Astrocyte of the spinal cord (primary cell): ENCODE measurements at regions not wholly inside any gene's neighbourhood (a gene's known extent, or its start where the extent isn't known, plus 50 kb on each side); places are given as distances from the start of the nearest gene placed in this dataset.

Experiments
- DNase-seq: peaks from one replicate; pipeline ENCODE4 v3.0.0; 2011; ENCODE audit warnings: low read depth, low spot score
- H3K4me3 ChIP-seq: 2 replicates; pipeline ENCODE4 v1.5.1; 2011; ENCODE audit warnings: low read depth, mild to moderate bottlenecking, low read length, moderate library complexity
- CTCF ChIP-seq: IDR thresholded peaks from 2 replicates; pipeline ENCODE4 v1.5.1; 2012; ENCODE audit warnings: low read depth, mild to moderate bottlenecking, low read length, inconsistent platforms
- in situ Hi-C: cut with HindIII; loops from 2 replicates; pipeline ENCODE4 v1.10.0; 2017; ENCODE audit warnings: low sequenced_read_pairs

DNA sequence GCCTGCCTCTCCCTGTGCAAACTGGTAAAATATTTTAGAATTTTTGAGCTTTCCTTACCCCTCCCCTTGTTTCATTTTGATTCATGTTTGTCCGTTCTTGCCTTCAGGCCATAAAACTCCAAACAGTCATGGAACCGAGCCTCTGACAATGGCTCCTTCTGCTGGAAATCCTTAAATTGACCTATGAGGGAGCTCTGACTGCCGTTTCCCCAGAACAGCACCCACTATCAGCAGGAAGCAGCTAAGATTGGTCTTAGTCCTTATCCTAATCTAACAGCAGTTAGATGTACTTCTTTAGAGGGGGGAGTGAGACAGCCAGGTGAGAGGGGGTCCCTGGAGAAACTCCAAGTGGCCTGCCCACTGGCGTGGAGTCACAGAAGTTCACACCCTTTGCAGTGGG lies 106.7 kb downstream of the FAM174A start:
- in situ Hi-C loops, result no loop called here
- no peak for DNase-seq
- no peak for TF ChIP-seq CTCF
- H3K4me3 ChIP-seq, result no peak overlapping the region

DNA sequence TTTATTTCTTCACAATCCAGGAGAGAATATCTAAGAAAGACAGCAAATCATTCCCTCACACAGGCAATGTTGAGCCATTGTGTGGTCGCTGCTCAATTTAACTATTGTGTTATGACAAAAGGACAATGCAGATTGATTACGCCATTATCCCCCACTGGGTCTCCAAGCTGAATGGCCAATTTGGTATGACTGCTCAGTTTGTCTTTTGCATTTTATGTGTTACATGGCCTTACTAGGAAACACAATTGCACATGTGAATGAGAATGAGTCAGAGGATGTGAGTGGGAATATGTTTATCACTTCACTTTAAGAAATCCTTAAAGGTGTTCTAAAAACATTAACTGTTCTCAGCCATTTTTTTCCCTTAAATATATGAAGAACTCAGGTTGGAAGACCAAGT lies 108.3 kb downstream of the FAM174A start:
- TF ChIP-seq CTCF, result no peak
- peak; percentile 49 for DNase-seq
- no peak overlapping the region for H3K4me3 ChIP-seq
- in situ Hi-C loops, result no loop called here

DNA sequence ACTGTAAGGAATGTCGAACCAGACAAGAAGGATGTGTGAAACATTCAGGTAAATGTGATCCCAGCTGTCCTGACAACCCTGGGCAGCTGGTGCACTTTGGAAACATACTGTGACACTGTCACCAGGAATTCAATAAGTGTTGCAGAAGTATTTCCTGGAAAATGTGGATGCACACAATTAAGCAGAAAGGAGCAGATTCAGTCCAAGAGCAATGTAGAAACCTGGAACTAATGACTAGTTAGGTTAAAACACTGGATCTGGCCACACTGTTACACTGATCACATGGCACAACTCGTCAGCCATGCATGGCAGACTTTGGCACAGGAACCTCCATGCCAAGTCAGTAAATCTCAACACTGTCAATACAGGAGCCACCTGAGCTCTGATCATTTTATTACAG lies 109.0 kb downstream of the FAM174A start:
- in situ Hi-C loops, result no loop called here
- TF ChIP-seq CTCF, result no peak
- H3K4me3 ChIP-seq, result no peak overlapping the region
- no peak for DNase-seq

- no peak for TF ChIP-seq CTCF
- no peak for DNase-seq
- no peak overlapping the region for H3K4me3 ChIP-seq
- in situ Hi-C loops, result no loop called here
These were observed 109.6 kb downstream of the FAM174A start for GRCh38 chr5:100644776-100645175.

DNA sequence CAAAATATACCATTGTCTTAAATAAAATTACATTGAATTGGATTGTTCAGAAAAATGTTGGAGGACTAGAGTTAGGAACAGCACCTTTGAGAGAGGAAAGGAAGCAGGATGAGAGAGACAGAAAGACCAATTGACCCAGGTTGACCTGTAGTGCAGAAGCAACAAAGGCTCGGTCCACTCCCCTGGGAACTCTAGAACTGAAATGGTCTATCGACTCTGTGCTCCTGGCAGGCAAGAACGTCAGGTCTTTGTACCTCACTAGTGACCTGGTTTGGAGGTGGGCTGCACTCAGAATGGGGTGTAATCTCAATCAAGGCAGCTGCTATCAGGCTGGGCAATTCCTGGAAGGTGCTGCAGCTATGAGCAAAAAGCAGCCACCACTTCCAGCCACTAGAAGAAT lies 110.8 kb downstream of the FAM174A start:
- DNase-seq, result no peak
- TF ChIP-seq CTCF, result no peak
- in situ Hi-C loops, result no loop called here
- H3K4me3 ChIP-seq, result no peak overlapping the region

- DNase-seq, result no peak
- no peak for TF ChIP-seq CTCF
- in situ Hi-C loops, result no loop called here
- no peak overlapping the region for H3K4me3 ChIP-seq
These were observed 111.5 kb downstream of the FAM174A start for GRCh38 chr5:100646691-100647090.

GRCh38 chr5:100647461-100648230 lies 112.5 kb downstream of the FAM174A start:
- in situ Hi-C loops, result no loop called here
- no peak overlapping the region for H3K4me3 ChIP-seq
- no peak for TF ChIP-seq CTCF
- DNase-seq, result no peak
